ENCODE measurements at regions not wholly inside any gene's neighbourhood (a gene's known extent, or its start where the extent isn't known, plus 50 kb on each side); places are given as distances from the start of the nearest gene placed in this dataset.
"Not testable (repeated sequence)": the region's sequence is repeated elsewhere in the genome, so short reads cannot be mapped to it uniquely, and the experiment has no call there.

DNA sequence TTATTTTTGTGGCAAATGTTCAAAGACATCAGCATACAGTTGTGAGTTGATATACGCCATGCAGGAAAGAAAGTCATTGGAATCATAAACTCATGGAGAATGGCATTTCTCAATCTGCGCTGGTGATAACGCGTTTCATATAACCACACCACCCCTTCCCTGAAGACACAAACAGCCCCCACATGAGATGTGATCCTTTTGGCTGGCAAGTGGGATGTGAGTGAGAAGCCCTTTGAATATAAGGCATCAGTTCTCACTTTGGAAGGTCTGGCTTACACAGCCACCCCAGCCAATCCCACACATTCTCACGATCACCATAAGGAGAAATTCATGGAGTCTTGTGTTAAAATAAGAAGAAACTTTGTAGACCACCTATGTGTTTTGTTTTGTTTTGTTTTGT, 725.0 kb downstream of the PRELID2 start:
- no peak for DNase-seq (ENCODE audit: low read depth)

DNA sequence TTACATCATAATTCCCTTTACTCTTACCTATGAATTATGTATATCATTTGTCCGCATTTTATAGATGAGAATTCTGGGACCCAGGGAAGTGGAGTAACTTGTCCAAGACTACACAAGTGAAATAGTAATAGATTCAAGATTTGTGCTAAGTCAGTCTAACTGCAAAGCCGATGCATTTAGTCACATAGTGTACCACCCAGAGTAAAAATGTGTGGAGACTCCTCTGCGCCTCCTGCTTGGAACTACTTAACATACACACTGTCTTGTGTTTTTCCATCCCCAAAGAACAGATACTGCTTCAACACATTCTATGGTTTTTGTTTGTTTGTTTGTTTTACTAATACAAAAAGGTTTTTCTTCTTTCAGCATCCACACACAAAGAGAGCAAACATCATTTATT, 729.8 kb downstream of the PRELID2 start:
- DNase-seq (ENCODE audit: low read depth) = no peak

GRCh38 chr5:145104106-145104505, 731.0 kb downstream of the PRELID2 start:
- no peak for DNase-seq (ENCODE audit: low read depth)

DNA sequence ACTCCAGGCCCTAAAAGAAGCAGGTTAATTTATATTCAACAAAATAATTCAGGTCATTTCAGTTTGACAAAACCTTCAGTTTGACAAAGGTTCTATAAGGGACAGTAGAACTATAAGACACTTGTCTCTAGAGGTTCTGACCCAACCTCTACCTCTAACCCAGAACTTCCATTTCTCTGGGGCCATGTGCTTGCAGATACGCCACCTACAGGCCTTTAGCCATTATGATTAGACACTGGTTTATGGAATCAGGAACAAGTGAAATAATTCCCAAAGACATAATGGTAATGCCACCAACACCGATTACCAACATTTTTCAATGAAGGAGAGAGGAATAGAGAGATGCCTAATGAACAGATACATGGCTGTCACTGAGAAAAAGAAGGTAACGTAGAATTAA, 733.9 kb downstream of the PRELID2 start:
- no peak for DNase-seq (ENCODE audit: low read depth)

GRCh38 chr5:145090115-145090514, 745.0 kb downstream of the PRELID2 start:
- DNase-seq (ENCODE audit: low read depth) = no peak

GRCh38 chr5:145084834-145085233, 750.3 kb downstream of the PRELID2 start:
- DNase-seq (ENCODE audit: low read depth) = no peak

GRCh38 chr5:145077028-145077427, 758.1 kb downstream of the PRELID2 start:
- no peak for DNase-seq (ENCODE audit: low read depth)

DNA sequence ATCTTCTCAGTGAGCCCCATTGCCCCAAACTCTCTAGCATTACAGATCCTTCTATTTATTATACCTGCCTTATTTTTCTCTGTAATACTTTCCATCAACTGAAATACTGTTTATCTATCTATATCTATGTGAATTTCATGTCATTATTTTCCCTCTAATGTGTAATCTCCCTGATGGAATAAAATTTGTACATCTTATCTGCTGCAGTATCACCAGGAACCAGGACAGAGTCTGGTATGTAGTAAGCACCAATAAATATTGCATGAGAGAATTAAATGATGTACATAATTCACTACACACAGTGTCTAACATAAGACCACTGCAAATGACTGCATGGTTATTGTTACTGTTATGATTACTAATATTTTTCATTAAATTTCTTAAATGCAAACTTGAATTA, 759.1 kb downstream of the PRELID2 start:
- DNase-seq (ENCODE audit: low read depth) = no peak

- DNase-seq (ENCODE audit: low read depth) = no peak
Observed at GRCh38 chr5:145072889-145073288, 762.3 kb downstream of the PRELID2 start.

GRCh38 chr5:145068721-145069120, 766.4 kb downstream of the PRELID2 start:
- no peak for DNase-seq (ENCODE audit: low read depth)

DNA sequence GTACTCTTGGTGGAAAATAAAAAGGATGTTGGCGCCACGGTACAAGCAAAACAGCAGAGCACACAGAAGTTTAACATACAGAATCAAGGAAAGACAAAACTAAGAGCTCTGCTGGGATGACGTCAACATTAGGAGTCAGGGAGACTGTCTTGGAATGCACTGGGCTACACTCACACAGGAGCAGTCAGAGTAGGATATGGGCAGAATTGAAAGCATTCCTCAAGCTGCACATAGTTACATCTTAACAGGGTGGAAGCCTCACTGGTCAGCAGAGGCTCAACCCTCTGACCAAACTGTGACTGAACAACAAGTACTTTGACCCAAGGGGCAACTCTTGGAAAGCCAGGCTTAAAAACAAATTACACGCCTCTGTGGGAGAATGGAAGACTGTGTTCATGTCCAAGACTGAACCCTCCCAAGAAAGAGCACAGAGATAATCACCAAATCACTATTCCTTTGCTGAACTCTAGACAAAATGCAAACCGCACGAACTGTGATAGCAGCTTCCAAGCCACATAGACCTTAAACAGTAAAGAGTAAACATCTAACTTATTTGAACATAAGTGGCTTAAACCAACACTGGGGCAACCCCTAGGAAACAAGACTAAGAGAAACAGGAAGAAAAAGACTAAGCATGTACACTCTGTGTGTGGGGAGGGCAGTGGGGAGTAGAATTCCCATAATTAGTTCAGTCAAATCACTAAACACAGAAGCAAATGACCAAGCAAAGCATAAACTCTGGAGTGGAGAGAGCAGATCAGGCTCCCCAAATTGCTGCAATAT, 772.7 kb downstream of the PRELID2 start:
- DNase-seq (ENCODE audit: low read depth) = no peak

DNA sequence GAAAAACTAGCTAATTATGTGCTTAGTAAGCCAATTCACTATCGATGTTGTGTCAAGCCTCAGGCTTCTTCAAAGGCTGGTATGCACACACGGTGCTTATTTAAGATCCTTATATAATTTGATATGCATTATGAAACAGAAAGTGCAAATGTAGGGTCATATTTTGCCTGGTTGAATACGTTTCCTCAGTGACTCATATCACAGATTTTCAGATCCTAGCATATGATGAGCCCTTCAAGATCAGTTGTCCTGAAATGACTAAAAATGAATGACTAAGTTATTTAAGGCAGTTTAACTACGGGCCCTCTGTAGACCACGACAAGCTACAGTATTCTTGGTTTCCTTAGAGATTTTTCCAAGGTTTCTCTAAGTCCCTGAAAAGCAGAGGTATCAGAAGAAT, 778.3 kb downstream of the PRELID2 start:
- DNase-seq (ENCODE audit: low read depth) = no peak

- no peak for DNase-seq (ENCODE audit: low read depth)
Observed at GRCh38 chr5:145050181-145050580, 785.0 kb downstream of the PRELID2 start.

GRCh38 chr5:145044970-145045369, 790.2 kb downstream of the PRELID2 start:
- DNase-seq (ENCODE audit: low read depth) = no peak

- DNase-seq (ENCODE audit: low read depth) = no peak
Observed at GRCh38 chr5:145028626-145029025, 806.5 kb downstream of the PRELID2 start.

DNA sequence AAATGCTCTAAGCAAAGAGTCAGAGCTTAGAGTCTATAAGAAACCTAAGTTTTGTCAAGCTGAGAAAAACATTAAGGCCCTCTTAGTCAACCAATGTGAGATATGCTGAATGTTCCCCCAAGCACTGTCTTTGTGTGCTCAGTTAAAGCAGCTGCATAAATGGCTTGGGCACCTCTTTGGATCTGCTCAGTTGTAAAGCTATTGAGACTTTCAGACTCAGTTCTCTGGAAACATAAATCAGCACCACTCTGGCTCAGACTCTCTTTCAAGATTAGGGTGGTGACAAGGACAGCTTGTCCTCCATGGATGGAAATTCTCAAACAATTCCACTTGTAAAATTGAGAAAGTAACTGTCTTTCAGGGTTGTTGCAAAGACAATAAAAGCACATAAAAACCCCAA, 807.9 kb downstream of the PRELID2 start:
- DNase-seq (ENCODE audit: low read depth) = no peak

GRCh38 chr5:145025775-145026174, 809.4 kb downstream of the PRELID2 start:
- no peak for DNase-seq (ENCODE audit: low read depth)

GRCh38 chr5:145015146-145015545, 820.0 kb downstream of the PRELID2 start:
- no peak for DNase-seq (ENCODE audit: low read depth)

GRCh38 chr5:145014109-145014508, 821.0 kb downstream of the PRELID2 start:
- no peak for DNase-seq (ENCODE audit: low read depth)

DNA sequence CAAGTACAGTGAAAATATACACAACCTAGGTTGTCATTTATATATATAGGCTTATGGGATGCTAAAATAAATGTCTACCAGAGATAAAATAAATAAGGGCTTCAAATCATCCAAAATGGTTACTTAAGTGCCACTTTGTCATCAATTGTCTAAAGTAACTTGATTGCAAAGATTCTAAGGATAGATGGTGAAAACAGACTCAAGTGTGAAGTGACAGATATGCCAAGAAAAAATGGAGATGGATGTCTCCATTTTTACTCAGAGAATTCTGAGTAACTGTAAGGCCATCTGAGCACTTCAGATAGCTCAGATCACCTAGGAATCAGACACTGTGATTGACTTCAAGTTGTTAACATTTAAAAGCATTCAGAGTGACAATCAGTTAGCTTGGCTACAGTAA, 824.3 kb downstream of the PRELID2 start:
- no peak for DNase-seq (ENCODE audit: low read depth)

DNA sequence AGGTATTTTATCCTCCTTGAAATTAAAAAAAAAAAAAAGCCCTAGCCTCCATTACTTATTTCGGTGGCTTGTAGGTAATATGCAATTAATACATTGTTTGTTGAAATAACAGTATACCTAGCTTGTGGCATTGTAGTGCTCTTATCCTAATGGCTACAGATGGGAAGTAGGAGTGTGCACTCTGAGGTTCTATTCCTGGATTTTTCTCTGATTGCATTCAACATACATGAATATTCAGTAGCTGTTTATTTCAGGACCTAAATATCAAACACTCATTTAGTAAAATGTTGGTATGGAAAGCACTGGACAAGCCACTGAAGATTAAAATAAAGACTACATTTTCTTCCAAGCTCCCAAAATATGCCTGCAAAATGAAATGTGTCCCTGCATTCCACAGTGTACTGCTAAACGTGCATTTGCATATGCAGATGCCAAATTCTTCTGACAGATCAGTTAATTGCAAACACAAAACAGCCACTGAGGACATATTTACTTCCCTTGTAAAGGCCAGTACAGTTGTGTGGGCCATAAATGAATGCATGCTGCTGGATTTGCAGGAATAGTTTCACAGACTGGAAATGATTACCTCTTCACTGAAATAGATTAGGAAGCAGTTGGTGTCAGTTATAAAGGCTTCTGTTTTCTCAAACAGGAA, 826.1 kb downstream of the PRELID2 start:
- no peak for DNase-seq (ENCODE audit: low read depth)

DNA sequence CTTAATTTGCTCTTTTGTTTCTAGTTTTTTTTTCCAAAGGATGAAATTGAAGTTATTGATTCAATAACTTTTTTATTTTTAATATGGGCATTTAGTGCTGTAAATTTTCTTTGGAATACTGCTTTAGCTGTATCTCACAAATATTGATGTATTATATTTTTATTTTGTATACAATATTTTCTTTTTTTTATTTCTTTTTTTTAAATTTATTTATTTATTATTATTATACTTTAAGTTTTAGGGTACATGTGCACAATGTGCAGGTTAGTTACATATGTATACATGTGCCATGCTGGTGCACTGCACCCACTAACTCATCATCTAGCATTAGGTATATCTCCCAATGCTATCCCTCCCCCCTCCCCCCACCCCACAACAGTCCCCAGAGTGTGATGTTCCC, 823.7 kb downstream of the KCTD16 start:
- not testable (repeated sequence) for DNase-seq (ENCODE audit: low read depth)

DNA sequence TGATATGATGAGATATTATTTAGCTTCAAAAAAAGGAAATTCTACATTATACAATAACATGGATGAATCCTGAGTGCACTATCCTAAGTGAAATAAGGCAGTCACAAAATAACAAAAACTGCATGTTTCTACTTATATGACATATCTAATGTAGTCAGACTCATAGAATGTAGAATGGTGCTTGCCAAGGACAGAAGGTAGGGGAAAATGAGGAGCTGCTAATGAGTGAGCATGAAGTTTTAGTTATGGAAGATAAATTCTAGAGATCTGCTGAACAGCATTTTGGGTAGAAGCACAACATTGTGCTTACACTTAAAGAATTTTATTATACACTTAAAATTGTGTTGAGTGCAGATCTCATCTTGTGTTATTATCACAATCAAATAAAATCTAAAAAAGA, 812.4 kb downstream of the KCTD16 start:
- no peak for DNase-seq (ENCODE audit: low read depth)
